WI38 (cell line): ENCODE measurements at regions not wholly inside any gene's neighbourhood (a gene's known extent, or its start where the extent isn't known, plus 50 kb on each side); places are given as distances from the start of the nearest gene placed in this dataset.
A peak's percentile ranks its signal among the peaks of the same experiment; 100 is the strongest.
"Not testable (repeated sequence)": the region's sequence is repeated elsewhere in the genome, so short reads cannot be mapped to it uniquely, and the experiment has no call there.

ENCODE experiments used
- H3K4me3 ChIP-seq: 2 replicates; pipeline ENCODE4 v1.5.1; 2011; ENCODE audit warnings: low read depth, mild to moderate bottlenecking, control low read depth, low read length

DNA sequence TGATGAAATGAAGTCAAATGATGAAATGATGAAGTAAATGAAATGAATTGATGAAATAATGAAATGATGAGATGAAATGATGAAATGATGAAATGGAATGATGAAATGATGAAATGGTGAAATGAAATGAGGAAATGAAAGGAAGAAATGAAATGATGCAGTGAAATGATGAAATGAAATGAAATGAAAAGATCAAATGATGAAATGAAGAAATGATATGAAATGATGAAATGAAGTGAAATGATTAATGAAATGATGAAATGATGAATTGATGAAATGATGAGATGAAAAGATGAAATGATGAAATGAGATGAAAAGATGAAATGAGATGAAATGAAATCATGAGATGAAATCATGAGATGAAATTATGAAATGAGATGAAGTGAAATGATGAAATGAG is 139.2 kb upstream of the ERV3-1 start:
- H3K4me3 ChIP-seq = not testable (repeated sequence)

DNA sequence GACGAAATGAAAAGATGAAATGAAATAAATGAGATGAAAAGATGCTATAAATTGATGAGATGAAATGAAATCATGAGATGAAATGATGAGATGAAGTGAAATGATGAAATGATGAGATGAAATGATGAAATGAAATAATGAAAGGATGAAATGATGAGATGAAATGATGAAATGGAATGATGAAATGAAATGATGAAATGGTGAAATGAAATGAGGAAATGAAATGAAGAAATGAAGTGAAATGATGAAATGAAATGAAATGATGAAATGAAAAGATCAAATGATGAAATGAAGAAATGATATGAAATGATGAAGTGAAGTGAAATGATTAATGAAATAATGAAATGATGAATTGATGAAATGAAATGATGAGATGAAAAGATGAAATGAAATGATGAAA is 138.5 kb upstream of the ERV3-1 start:
- not testable (repeated sequence) for H3K4me3 ChIP-seq

DNA sequence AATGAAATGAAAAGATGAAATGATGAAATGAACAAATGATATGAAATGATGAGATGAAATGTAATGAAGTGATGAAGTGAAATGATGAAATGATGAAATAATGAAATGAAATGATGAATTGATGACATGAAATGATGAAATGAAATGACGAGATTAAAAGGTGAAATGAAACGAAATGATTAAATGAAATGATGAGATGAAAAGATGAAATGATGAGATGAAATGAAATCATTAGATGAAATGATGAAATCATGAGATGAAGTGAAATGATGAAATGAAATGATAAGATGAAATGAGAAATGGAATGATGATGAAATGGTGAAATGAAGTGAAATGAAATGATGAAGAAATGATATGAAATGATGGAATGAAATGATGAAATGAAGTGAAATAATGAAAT is 138.1 kb upstream of the ERV3-1 start:
- H3K4me3 ChIP-seq = not testable (repeated sequence)

DNA sequence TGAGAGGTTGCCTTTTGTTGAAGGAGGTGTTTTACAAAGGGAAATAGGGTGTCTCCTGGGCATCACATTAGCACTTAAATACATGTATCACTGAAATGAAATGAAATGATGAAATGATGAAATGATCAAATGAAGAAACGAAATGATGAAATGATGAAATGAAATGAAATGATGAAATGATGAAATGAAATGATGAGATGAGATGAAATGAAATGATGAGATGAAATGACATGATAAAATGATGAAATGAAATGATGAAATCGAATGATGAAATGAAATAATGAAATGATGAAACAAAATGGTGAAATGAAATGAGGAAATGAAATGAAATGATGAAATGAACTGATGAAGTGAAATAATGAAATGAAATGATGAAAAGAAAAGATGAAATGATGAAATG is 137.6 kb upstream of the ERV3-1 start:
- H3K4me3 ChIP-seq = not testable (repeated sequence)

DNA sequence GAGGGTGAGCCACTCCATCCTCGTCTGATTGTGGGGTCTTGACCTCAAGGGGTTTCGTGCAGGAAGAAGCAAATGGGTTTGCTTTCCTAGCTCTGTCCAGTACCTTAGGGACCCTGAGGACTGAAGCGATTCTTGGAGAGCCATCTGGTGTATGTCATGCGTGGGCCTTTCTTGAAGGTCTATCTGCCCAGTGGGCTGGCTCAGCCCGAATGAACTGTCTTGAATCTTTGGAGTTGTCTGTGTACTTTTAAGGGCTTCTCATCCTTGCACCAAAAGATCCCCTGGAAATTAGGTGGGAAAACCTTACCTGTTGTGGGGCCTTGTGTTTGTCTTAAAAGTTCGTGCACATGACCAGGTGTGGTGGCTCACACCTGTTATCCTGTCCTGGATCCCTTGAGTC is 135.4 kb upstream of the ERV3-1 start:
- not testable (repeated sequence) for H3K4me3 ChIP-seq

DNA sequence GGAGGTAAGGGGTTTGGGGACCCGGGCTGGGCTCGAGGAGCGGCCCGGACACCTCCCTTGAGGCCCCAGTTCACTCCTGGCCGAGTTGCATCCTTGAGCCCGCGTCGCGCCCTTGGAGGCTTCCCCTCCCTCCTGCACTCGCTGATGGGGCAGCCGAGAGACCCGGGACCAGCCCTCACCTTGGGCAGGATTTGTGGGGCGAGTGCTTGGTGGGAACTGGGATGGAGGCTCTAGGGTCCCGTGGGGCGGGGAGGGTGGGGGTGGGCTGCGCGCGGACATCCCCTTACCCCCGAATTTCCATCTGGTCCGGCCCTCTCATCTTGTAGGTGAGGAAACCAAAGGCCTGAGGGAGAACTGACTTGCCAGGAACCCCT is 134.9 kb upstream of the ERV3-1 start:
- H3K4me3 ChIP-seq = not testable (repeated sequence)

DNA sequence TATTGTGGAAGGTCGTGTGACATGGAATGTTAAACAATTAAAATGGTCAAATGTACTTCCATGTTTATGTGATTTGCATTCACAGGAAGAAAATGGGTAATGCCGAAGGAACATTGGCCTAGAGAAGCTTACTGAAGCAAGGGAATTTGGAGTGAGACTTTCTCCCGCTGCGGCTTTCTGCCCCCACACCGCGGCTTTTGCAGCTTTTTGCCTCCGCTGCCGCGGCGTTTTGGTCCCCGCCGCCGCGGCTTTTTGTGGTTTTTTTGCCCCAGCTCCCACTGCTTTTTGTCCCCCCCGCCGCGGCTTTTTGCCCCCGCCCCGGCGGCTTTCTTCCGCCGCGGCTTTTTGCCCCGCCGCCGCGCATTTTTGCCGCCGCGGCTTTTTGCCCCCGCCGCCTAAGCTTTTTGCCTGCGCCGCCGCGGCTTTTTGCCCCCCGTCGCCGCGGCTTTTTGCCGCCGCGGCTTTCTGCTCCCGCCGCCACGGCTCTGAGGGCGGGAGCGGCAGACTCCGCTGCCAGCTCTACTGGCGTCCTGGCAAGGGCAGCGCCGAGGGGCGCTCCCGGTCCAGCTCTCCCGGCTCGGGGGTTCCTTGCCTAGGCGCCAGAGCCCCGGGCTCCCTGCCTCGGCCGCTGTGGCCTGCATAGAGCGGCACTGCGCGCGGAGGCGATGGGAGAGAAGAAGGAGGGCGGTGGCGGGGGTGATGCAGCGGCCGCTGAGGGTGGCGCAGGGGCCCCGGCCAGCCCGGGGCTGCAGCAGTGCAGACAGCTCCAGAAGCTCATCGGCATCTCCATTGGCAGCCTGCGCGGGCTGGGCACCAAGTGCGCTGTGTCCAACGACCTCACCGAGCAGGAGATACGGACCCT is 134.3 kb upstream of the ERV3-1 start:
- H3K4me3 ChIP-seq = not testable (repeated sequence)

DNA sequence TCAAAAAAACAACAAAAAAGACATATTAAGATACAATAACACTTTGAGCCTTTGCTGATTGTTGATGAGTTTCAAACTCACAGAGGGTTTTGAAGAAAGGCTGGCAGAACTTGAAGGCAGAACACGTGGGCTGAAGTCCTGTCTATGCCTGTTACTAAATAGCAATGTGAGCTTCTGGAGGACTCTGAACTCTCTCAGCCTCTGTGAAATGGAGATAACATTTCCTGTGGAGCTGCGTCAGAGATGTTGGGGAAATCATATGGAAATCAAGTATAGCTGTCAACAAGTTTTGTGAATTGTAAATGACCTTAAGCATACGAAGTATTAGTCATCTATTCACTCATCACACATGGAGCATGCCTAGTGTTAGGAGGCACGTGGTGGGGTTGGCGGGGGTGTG is 130.4 kb upstream of the ERV3-1 start:
- H3K4me3 ChIP-seq = not testable (repeated sequence)

DNA sequence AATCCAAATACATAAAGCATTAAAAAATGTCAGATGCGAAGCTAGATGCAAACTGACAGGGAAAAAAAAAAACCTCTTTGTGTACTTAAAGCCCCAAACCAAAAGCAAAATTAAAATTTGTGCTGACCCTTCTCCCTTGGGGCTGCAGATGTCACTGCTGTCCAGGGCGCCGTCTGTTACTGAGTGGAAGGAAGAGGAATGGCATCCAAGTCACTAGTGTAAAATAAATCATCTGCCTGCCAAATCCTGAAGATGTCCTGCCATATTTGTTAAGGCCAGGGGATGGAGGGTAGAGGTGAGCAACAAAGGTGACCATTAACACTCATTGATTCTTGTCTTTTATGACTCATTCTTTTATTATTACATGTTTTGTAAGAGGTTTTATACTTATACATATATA is 126.6 kb upstream of the ERV3-1 start:
- H3K4me3 ChIP-seq = not testable (repeated sequence)

DNA sequence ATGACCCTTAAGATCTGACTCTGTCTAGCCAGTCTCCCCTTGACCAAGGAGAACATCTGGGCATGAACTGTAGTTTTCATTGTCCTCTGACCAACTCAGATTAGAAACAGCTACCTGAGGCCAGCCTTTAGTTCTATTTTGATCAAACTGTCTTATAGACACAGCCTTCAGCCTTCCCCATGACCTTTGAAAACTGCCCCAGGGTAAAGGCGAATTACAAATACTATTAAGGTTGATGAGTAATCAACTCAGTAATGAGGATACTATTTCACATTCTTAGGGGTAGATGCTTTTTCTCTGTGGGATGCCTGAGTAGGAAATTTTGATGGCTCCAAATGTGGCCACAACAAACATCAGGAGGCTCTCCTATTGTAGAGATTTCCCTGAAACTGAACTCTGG is 125.8 kb upstream of the ERV3-1 start:
- not testable (repeated sequence) for H3K4me3 ChIP-seq

DNA sequence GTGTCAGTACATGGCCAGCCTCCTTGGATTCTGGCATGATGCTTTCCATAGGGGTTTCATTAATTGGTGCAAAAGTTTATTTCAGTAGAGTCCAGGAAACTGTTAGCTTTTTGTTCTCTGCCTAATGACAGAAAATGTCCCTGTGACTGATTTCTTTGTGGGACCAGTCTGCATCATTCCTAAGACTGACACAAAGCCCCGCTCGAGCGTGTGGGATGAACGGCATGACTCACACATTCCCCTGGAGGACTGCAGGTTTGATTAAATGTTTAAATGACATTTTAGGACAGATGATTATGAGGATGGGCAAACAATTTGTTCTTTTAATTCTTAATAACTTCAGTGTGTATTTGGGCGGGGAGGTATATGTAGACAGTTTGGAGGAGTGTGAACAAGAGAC is 120.9 kb upstream of the ERV3-1 start:
- not testable (repeated sequence) for H3K4me3 ChIP-seq

DNA sequence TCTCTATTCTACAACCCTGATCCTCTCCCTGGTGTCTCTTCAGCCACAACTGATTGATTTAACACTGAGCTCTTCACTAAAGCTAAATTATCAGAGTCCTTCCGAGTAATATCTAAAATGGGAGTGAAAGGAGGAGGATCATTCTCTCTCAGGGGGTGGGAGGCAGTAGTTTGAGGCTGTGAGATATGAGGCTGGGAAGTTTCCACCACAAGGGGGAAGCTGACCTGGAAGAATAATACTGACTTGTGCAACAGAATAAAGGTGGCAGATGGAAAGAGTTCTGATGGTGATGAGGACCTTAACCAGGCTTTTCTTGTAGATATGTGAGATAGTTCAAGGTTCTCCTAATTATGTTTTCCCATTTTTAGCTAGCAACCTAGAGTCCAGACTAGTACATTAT is 118.1 kb upstream of the ERV3-1 start:
- H3K4me3 ChIP-seq = not testable (repeated sequence)

DNA sequence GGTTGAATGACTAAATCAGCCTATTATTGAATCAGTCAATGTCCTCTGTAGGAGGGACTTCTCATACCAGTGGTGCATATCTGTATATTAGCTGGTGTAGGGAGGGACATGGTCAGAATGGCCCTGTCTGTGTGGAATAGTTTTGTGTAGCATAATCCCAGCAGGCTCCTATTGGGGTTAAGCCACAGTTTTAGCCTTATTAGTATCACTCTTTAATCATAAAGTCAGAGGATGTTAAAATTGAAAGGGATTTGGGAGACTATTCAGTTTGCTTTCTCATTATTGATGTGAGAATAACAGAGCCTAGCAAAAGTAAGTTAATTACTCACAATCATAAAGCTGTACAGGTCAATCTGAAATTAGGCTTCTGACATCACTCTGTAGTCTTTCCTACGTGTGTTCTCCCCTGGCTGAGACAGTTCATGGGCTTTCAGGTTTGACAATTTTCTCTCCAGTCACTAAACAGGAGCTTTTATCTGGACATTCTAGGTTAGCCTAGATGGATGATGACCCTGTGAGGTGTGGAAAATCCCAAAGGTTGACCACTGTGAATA is 99.2 kb upstream of the ERV3-1 start:
- not testable (repeated sequence) for H3K4me3 ChIP-seq

DNA sequence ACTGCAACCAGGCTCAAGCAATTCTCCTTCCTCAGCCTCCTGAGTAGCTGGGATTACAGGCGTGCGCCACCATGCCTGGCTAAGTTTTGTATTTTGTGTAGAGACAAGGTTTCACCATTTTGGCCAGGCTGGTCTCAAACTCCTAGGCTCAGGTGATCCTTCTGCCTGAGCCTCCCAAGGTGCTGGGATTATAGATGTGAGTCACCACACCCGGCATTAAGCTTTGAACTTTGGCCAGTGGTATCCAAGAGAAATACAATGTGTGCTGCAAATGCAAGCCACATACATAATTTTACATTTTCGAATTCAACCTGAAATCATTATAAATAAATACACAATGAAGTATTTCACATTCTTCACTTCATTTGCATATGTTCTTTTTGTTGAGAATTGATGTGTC is 94.0 kb upstream of the ERV3-1 start:
- not testable (repeated sequence) for H3K4me3 ChIP-seq

DNA sequence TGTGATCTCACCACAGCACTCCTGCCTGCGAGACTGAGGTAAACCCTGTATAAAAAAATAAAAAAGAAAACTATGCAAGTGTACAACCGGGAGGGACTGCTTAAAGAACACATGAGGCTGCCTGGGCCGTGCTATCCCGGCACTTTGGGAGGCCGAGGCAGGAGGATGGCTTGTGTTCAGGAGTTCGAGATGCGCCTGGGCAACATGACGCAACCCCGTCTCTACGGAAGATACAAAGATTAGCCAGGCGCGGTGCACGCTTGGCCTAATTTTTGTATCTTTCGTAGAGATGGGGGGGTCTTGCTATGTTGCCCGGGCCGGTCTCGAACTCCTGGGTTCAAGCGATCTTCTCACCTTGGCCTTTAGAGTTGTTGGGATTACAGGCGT is 75.2 kb upstream of the ERV3-1 start:
- not testable (repeated sequence) for H3K4me3 ChIP-seq

DNA sequence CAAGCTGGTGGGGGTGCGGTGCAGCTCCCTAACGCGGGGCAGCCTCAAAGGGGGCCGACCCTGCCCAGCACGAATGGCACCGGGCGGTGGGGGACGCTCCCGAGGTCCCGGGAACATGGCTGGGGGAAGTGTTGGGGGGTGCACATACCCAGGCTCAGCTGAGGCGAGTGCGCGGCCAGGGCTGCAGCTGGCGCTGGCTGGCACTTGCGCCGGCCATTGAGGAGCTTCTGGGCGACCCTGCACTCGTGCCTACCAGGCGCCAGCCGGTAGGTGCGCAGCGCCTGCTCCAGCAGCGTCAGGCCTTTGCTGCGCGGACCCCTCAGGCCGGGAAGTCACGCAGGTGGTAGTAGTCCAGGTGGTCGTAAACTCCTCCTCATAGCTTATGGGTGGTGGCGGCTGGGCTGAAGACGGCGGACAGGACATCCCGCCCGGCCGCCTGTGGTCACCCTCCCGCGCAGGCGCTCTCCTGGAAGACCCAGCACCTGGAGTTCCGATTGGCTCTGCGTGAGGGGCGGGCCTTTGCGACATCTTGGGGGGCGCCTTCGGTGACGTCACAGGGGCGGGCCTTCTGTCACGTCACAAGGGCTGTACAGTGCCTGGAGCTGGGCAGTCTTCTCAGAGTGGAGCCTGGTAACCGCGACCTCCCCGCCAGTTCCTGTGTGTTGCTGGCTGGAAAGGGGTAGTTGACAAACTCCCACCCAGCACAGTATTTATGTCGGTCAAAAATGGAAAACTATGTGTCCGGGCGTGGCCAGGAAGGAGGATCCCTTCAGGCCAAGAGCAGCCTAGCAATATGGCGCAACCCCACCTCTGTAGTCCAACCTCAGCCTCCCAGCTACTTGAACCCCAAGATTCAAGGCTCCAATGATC is 74.5 kb upstream of the ERV3-1 start:
- H3K4me3 ChIP-seq = peak overlapping the region; percentile 66

DNA sequence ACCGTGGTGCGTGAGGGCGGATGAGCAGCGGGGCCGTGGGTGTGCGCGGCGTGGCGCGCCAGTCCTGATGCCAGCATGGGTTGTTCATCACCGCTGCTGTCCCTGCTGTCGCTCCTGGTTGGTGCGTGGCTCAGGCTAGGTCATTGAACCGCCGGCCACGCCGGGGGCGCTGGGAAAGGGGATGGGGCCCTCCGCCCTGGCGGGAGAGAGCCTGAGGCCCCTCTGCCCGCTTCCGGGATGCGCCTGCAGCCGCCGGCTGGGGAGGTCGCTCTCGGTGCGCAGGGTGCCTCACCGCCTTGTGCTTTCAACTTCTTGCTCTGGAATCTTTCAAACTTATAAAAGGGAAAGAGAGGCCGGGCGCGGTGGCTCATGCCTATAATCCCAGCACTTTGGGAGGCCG is 68.5 kb upstream of the ERV3-1 start:
- H3K4me3 ChIP-seq = not testable (repeated sequence)

DNA sequence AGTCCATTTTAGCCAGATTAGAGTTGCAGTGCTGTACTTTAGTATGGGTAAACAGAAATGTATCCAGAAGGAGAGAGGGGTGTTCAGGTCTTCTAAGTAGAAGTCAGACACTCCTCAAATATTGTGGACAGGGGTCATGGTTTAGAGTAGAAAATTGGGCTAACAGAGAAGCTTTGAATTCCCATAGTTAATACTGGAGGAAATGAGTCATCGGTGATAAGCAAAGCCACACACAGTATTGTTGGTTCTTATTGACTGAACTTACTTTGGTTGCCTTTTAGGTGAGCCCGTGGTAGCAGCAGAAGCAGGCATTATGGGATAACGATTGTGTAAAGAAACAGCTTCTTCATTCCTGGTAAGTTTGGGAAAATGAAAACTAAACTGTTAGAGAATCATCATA is 66.7 kb upstream of the ERV3-1 start:
- not testable (repeated sequence) for H3K4me3 ChIP-seq

DNA sequence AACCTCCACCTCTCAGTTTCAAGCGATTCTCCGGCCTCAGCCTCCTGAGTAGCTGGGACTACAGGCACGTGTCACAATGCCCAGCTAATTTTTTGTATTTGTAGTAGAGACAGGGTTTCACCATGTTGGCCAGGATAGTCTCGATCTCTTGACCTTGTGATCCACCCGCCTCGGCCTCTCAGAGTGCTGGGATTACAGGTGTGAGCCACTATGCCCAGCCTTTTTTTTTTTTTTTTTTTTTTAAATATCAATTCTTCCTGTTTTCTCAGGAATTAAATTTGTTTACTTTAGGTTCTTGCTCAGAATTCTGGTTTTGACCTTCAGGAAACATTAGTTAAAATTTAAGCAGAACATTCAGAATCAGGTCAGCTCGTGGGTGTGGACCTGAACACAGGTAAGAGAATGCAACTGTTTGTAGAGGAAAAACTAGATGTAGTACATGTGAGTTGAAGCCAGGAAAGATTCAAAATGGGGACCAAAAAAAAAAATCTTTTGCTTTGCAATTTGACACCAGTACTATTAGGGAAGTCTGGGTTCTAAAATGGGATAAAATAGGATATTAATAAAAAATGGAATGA is 65.5 kb upstream of the ERV3-1 start:
- H3K4me3 ChIP-seq = not testable (repeated sequence)

DNA sequence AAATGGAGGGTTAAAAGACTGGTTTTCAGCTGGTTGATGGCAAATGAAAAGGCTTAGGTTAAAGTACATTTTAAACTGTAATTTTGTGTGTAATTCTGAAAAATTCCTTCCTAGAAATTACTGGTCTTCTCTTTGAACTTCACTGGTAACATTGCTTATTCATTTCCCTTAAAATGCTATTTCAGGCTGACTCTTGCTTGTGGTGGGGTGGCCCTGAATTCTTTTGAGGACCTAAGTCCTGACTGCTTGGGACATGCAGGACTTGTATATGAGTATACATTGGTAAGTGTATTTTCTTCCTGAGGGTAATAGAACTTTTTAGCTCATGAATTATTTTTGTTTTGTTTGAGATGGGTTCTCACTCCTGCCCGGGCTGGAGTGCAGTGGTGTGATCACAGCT is 63.0 kb upstream of the ERV3-1 start:
- not testable (repeated sequence) for H3K4me3 ChIP-seq

DNA sequence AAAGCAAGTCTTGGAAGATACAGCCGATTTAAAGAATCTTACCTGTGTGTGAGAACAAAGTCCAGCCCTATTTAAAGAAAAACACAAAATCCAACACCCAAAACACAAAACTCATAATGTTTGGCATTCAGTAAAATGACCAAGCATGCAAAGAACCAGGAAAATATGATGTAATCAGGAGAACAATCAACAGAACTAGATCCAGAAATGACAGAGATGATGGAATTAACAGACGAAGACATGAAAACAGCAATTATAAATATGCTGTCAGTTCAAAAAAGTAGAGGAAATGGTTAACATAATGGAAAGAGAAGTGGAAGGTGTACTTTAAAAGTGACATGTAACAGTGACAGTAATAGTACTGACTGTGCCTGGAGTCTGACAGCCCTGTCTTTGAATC is 56.1 kb upstream of the ERV3-1 start:
- not testable (repeated sequence) for H3K4me3 ChIP-seq
